NT2/D1 (cell line): ENCODE measurements at regions not wholly inside any gene's neighbourhood (a gene's known extent, or its start where the extent isn't known, plus 50 kb on each side); places are given as distances from the start of the nearest gene placed in this dataset.

Experiments
- SUZ12 ChIP-seq: IDR thresholded peaks from 2 replicates; pipeline ENCODE4 v1.6.1; 2011; ENCODE audit not compliant: insufficient read length, insufficient read depth; ENCODE audit errors: extremely low read depth
- YY1 ChIP-seq: IDR thresholded peaks from 2 replicates; pipeline ENCODE4 v1.6.1; 2011; ENCODE audit not compliant: insufficient read length, insufficient read depth

DNA sequence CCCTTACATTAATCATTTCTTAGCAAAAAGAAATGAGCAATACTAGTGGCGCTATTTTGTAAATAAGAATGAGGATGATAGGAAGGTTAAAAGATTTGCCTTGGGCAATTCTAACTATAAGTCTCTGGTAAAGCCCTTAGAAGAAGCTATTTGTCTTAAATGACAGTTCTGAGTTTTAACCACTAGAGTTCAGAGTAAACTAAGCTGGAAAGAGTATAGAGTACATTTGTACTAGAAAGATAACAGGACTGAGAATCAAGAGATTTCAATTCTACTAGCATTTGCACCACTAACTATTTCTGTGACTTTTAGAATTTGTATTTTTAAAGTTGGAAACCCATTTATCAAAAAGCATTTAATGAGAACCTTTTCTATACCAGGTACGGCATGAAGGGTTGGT, 750.3 kb downstream of the OLFM4 start:
- TF ChIP-seq SUZ12 (no peak), YY1 (no peak)
